HL-60/S4 treated with retinoic acid at 250 ng/mL for 4 days and 3 days (cell line): ENCODE measurements at regions not wholly inside any gene's neighbourhood (a gene's known extent, or its start where the extent isn't known, plus 50 kb on each side); places are given as distances from the start of the nearest gene placed in this dataset.

Experiments used
- in situ Hi-C: fragments of 300-500 bp; cut with MboI; formaldehyde crosslinking; loops from 2 replicates; pipeline ENCODE4 v1.7.0; 2022; ENCODE audit warnings: low sequenced_read_pairs

GRCh38 chr15:70318594-70319465, 221.1 kb upstream of the TLE3 start:
- in situ Hi-C loops, result no loop called here

GRCh38 chr15:70316059-70316600, 218.4 kb upstream of the TLE3 start:
- in situ Hi-C loops, result no loop called here

- in situ Hi-C loops, result no loop called here
Measured at GRCh38 chr15:70315431-70315830, 217.7 kb upstream of the TLE3 start.

DNA sequence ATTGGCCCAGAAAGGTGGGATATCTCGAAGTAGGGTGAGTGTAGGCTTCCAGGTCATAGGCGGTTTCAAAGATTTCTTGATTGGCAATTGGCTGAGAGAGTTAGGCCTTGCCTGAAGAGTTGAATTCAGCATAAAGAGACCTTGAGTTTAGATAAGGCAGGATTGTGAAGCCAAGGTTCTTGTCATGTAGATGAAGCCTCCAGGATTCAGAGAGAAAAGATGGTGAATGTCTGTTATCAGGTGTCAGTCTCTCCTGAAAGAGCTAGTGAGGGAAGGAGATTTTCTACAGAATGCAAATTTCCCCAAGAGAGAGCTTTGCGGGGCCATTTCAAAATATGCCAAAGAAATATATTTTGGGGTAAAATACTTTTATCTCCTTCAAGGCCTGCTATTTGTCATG, 217.0 kb upstream of the TLE3 start:
- in situ Hi-C loops, result no loop called here

GRCh38 chr15:70314018-70314354, 216.3 kb upstream of the TLE3 start:
- in situ Hi-C loops, result no loop called here

- in situ Hi-C loops, result no loop called here
Measured at GRCh38 chr15:70313099-70314017, 215.6 kb upstream of the TLE3 start.

- in situ Hi-C loops, result no loop called here
Measured at GRCh38 chr15:70311821-70312220, 214.1 kb upstream of the TLE3 start.

GRCh38 chr15:70309716-70310115, 212.0 kb upstream of the TLE3 start:
- in situ Hi-C loops, result no loop called here

DNA sequence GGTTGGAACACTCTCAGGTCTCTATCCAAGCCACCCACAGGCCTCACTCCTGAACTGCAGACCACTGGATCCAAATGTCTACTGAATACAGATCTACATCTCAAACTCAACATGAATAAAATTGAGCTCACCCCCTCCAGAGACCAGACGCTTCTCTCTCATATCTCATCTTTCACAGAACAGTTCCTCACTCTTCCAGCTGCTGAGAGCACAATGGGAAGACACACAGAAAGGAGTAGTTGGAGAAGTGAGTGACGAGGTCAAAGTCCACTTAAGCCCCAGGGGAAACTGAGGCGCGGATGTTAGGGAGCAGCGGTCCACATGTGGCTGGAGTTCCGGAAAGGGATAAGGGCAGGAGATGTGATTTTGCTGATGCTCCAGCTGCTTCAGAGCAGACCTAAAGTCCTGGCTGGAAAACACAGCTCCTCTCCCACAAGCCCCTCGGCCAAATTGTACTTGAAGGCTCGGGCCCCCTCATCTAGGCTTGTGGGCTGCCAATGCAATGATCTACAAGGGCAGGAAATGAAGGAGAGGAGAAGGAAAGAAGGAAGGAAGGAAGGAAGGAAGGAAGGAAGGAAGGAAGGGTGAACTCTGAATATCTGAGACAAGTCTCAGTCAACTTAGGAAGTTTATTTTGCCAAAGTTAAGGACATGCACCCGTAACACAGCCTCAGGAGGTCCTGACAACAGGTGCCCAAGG, 211.2 kb upstream of the TLE3 start:
- in situ Hi-C loops, result no loop called here

DNA sequence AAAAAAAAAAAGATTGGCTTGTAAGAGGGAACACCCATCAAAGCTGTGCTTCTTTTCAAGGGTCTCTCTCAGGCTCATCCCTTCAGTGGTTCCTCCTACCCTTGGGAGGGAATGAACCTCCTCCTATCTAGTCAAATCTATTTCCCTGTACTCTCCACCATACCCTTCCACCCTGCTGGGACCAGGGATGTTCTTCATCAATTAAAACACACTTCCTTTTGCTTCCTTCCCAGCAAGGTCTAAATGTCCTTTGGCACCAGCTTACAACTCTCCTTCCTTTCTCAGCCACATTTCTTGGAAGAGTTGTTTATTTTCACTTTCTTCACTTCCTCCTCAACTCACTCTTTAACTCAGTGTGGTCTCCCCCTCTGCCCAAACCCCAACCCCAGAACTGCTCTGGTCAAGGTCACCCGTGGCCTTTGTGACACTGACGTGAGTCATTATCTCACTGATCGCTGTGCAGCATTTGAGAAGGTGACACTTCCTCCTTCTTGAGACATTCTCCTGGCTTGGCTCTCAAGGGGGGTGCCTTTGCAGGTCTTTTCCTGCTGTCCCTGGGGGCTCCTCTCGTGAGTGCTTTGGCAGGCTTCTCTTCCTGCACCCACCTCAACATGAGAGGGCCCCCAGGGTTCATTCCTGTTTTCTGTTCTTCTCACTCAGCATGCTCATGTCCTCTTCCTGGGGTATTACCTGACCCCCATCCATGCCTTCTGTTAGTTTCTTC, 210.5 kb upstream of the TLE3 start:
- in situ Hi-C loops, result no loop called here

- in situ Hi-C loops, result no loop called here
Measured at GRCh38 chr15:70306582-70306981, 208.9 kb upstream of the TLE3 start.

DNA sequence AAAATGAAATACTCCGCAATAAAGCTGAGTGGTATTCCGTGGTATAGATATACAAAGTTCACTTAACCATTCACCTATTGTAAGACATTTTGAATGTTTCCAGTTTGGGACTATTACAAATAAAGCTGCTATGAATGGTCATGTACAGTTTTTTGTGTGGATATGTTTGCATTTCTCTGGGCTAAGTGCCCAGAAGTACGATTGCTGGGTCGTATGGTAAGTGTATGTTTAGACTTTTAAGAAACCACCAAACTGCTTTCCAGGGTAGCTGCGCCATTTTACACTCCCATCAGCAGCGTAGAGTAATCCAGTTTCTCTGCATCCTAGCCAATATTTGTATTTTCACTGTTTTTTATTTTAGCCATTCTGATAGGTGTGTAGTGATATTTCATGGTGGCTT, 208.4 kb upstream of the TLE3 start:
- in situ Hi-C loops, result no loop called here

DNA sequence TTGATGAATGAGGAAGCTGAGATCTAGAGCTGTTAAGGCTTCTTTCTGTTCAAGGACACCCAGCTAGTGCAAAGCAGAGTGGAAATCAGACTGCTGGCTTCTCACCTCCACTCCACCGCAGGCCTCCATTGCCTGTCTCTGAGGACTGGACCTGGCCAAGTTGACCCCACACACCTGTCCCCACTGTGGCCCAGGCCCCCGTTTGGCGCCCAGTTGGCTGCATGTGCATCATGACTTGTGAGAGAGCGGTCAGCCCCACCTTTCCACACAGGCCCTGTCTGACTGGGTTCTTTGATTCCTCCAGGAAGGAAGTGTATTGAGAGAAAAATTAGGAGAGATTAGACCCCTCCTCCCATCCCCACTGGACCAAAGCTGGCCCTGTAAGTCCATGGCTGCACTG, 206.3 kb upstream of the TLE3 start:
- in situ Hi-C loops, result no loop called here

DNA sequence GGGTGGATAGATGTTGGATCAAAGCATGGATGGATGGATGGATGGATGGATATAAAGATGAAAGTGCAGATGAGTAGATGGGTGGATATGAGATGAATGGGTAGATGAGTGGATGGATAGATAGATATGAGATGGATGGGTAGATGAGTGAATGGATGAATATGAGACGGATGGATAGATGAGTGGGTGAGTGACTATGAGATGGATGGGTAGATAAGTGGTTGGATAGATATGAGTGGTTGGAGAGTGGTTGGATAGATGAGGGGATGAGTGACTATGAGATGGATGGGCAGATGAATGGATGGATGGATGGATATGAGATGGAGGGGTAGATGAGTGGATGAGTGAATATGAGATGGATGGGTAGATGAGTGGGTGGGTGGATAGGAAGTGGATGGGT, 204.6 kb upstream of the TLE3 start:
- in situ Hi-C loops, result no loop called here

- in situ Hi-C loops, result no loop called here
Measured at GRCh38 chr15:70301396-70301795, 203.7 kb upstream of the TLE3 start.

- in situ Hi-C loops, result no loop called here
Measured at GRCh38 chr15:70299931-70300869, 202.5 kb upstream of the TLE3 start.

DNA sequence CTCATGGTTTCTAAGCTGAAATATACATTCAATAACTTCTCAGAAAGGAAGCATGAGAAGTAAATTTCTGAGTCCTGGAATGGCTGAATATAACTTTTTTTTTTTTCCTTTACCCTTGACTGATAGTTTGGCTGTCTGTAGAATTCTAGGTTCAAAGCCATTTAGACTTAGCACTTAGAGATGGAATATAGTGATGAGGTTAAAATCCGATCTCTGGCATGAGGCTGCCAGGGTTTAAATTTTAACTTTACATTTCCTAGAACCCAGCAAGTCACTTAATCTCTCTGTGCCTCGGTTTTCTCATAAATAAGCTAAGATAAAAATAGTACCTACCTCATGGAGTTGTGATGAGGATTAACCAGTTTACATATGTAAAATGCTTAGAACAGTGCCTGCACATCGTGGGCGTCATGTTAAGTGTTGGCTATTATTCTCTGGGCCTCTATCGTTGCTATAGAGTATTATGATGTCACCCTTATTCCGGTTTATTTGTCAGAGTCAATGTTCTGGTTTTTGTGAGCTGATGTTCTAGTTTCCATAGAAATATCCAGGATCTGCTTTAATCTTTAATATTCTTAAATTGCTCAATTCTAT, 199.8 kb upstream of the TLE3 start:
- in situ Hi-C loops, result no loop called here

DNA sequence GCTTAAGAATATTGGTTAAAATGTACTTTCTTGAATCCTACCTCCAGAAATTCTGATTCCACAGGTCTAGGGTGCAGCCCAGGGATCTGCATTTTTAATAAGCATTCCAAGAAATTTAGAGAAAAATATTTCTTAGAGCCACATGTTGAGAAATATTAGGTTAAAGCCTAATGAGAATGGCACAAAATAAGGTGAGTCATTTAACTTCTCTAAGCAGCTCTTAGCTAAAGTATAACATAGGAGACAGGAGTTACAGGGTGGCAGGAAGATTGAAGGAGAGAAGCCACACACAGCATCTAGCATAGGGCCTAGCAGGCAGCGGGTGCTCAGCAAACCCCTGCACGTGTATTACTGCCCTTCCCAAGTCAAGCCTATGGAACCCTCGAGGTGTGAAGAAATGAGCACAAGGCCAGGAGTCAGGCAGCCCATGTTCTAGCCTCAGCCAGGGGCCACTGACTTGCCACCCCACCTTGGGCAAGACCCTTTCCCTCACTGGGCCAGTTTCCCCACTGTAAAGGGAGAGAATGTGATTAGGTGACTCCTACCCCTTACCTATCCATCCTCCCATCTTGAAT, 197.1 kb upstream of the TLE3 start:
- in situ Hi-C loops, result no loop called here
